Mesenchymal stem cell (in vitro differentiated cells and primary cell): ENCODE measurements at regions not wholly inside any gene's neighbourhood (a gene's known extent, or its start where the extent isn't known, plus 50 kb on each side); places are given as distances from the start of the nearest gene placed in this dataset.
A peak's percentile ranks its signal among the peaks of the same experiment; 100 is the strongest.

Source experiments
- DNase-seq: peaks from one replicate; pipeline ENCODE4 v3.0.0-alpha.2; 2013
- H2AFZ ChIP-seq: one replicate; pipeline ENCODE4 v1.6.1; 2013; ENCODE audit warnings: low read depth, mild to moderate bottlenecking, control low read depth, inconsistent platforms, low read length, moderate library complexity
- H2AK5ac ChIP-seq: 2 replicates; pipeline ENCODE4 v1.6.1; 2013; ENCODE audit warnings: low read length, moderate library complexity, mild to moderate bottlenecking, inconsistent platforms; ENCODE audit not compliant: severe bottlenecking
- H2BK120ac ChIP-seq: one replicate; pipeline ENCODE4 v1.6.1; 2013; ENCODE audit warnings: low read depth, mild to moderate bottlenecking, inconsistent platforms, low read length, moderate library complexity
- H2BK12ac ChIP-seq, 2 experiments: one replicate each; pipeline ENCODE4 v1.6.1; 2013; ENCODE audit warnings: inconsistent platforms in 2 of 2, low read length in 2 of 2, mild to moderate bottlenecking in 2 of 2, moderate library complexity in 2 of 2, control low read depth in 1 of 2
- H2BK15ac ChIP-seq: one replicate; pipeline ENCODE4 v1.6.1; 2013; ENCODE audit warnings: mild to moderate bottlenecking, low read depth, inconsistent platforms; ENCODE audit not compliant: poor library complexity, severe bottlenecking
- H2BK5ac ChIP-seq: 2 replicates; pipeline ENCODE4 v1.6.1; 2013; ENCODE audit warnings: low read depth, mild to moderate bottlenecking, low read length, control low read depth, inconsistent platforms; ENCODE audit not compliant: poor library complexity, severe bottlenecking
- H3K14ac ChIP-seq, 2 experiments: one replicate each; pipeline ENCODE4 v1.6.1; 2013; ENCODE audit warnings: inconsistent platforms in 2 of 2, low read length in 2 of 2, control low read depth in 1 of 2, mild to moderate bottlenecking in 1 of 2, moderate library complexity in 1 of 2
- H3K18ac ChIP-seq, 2 experiments: one replicate each; pipeline ENCODE4 v1.6.1; 2013; ENCODE audit warnings: inconsistent platforms in 2 of 2, low read length in 2 of 2, control low read depth in 1 of 2, low read depth in 1 of 2, mild to moderate bottlenecking in 1 of 2
- H3K23ac ChIP-seq, 2 experiments: one replicate each; pipeline ENCODE4 v1.6.1; 2013; ENCODE audit warnings: inconsistent platforms in 2 of 2, low read length in 2 of 2, mild to moderate bottlenecking in 2 of 2, moderate library complexity in 2 of 2, control low read depth in 1 of 2
- H3K27ac ChIP-seq: 2 replicates; pipeline ENCODE4 v1.5.1; 2013; ENCODE audit warnings: mild to moderate bottlenecking, moderate library complexity, low read length, control low read depth, inconsistent platforms; ENCODE audit not compliant: poor library complexity, severe bottlenecking
- H3K27me3 ChIP-seq, 2 experiments: 2 replicates each; pipeline versions ENCODE4 v1.6.1 to v1.7.0; 2013; ENCODE audit warnings: low read length in 2 of 2, mild to moderate bottlenecking in 2 of 2, moderate library complexity in 2 of 2, control low read depth in 1 of 2, inconsistent platforms in 1 of 2; ENCODE audit not compliant: control insufficient read depth in 1 of 2, insufficient read depth in 1 of 2
- H3K36me3 ChIP-seq, 2 experiments: 2 replicates each; pipeline versions ENCODE4 v1.6.1 to v1.7.0; 2013; ENCODE audit warnings: low read length in 2 of 2, control low read depth in 1 of 2, inconsistent platforms in 1 of 2, low read depth in 1 of 2, mild to moderate bottlenecking in 1 of 2; ENCODE audit not compliant: insufficient read depth in 2 of 2, control insufficient read depth in 1 of 2
- H3K4ac ChIP-seq, 2 experiments: one replicate each; pipeline ENCODE4 v1.6.1; 2013; ENCODE audit warnings: inconsistent platforms in 2 of 2, low read length in 2 of 2, mild to moderate bottlenecking in 2 of 2, moderate library complexity in 2 of 2, control low read depth in 1 of 2, low read depth in 1 of 2
- H3K4me1 ChIP-seq: 2 replicates; pipeline ENCODE4 v1.6.1; 2013; ENCODE audit warnings: low read depth, low read length, control low read depth; ENCODE audit not compliant: control insufficient read depth, insufficient read depth
- H3K4me2 ChIP-seq: 2 replicates; pipeline ENCODE4 v1.6.1; 2013; ENCODE audit warnings: low read length, mild to moderate bottlenecking, inconsistent platforms; ENCODE audit not compliant: poor library complexity, severe bottlenecking
- H3K4me3 ChIP-seq, 2 experiments: 2 replicates each; pipeline versions ENCODE4 v1.5.1 to v1.7.0; 2013; ENCODE audit warnings: low read length in 2 of 2, mild to moderate bottlenecking in 2 of 2, control low read depth in 1 of 2, low read depth in 1 of 2; ENCODE audit not compliant: insufficient read depth in 1 of 2
- H3K79me1 ChIP-seq: replicated peaks from 2 replicates; pipeline ENCODE4 v1.6.1; 2013; ENCODE audit warnings: mild to moderate bottlenecking, control low read depth, low read length, inconsistent platforms; ENCODE audit not compliant: poor library complexity, severe bottlenecking
- H3K9ac ChIP-seq: 2 replicates; pipeline ENCODE4 v1.7.0; 2013; ENCODE audit warnings: mild to moderate bottlenecking, low read length, moderate library complexity
- H3K9me3 ChIP-seq: 2 replicates; pipeline ENCODE4 v1.7.0; 2013; ENCODE audit warnings: mild to moderate bottlenecking, low read length; ENCODE audit not compliant: control insufficient read depth
- H4K8ac ChIP-seq: one replicate; pipeline ENCODE4 v1.6.1; 2013; ENCODE audit warnings: inconsistent platforms, mild to moderate bottlenecking, low read length, moderate library complexity
- H4K91ac ChIP-seq: one replicate; pipeline ENCODE4 v1.6.1; 2013; ENCODE audit warnings: mild to moderate bottlenecking, low read length, inconsistent platforms
- WGBS: methylation state at CpG from one replicate; pipeline ENCODE4 v1.1.7; 2013; ENCODE audit warnings: mixed read lengths; 5-methylcytosine and 5-hydroxymethylcytosine counted together

GRCh38 chr3:39000008-39000450, 51.7 kb downstream of the SCN11A start:
- 29% methylated on average over 1 of the region's 1 CpG for WGBS
- no peak overlapping the region for H2BK5ac ChIP-seq
- DNase-seq, result peak; percentile 74
- H3K23ac ChIP-seq, result no peak overlapping the region
- no peak overlapping the region for H3K4ac ChIP-seq
- H3K9ac ChIP-seq, result no peak overlapping the region
- H3K4me1 ChIP-seq, result no peaks in the 10 kb centered on the region
- H3K79me1 ChIP-seq, result no peaks in the 10 kb centered on the region
- H3K9me3 ChIP-seq, result no peaks in the 10 kb centered on the region
- no peak overlapping the region for H2AFZ ChIP-seq
- no peak overlapping the region for H4K8ac ChIP-seq
- H4K91ac ChIP-seq, result no peak overlapping the region
- H2BK15ac ChIP-seq, result no peak overlapping the region
- no peak overlapping the region for H3K27ac ChIP-seq
- no peak overlapping the region for H2BK120ac ChIP-seq
- H3K4me3 ChIP-seq, result no peak overlapping the region
- peaks cover 0 to 6% of the 10 kb centered on the region in 2 experiments for H3K27me3 ChIP-seq
- H3K14ac ChIP-seq, result no peak overlapping the region
- no peak overlapping the region for H3K18ac ChIP-seq
- H3K4me2 ChIP-seq, result no peak overlapping the region
- H2BK12ac ChIP-seq, result no peak overlapping the region
- H2AK5ac ChIP-seq, result no peak overlapping the region
- no peaks in the 10 kb centered on the region for H3K36me3 ChIP-seq

- Histone ChIP-seq H2BK120ac (no peak overlapping the region), H3K18ac (no peak overlapping the region), H4K91ac (no peak overlapping the region), H2BK5ac (no peak overlapping the region), H2BK15ac (no peak overlapping the region), H3K9me3 (no peaks in the 10 kb centered on the region), H2AK5ac (no peak overlapping the region), H3K36me3 (no peaks in the 10 kb centered on the region), H3K79me1 (no peaks in the 10 kb centered on the region), H3K4me1 (no peaks in the 10 kb centered on the region), H4K8ac (no peak overlapping the region), H2BK12ac (no peak overlapping the region), H3K4ac (no peak overlapping the region), H3K27ac (no peak overlapping the region), H3K9ac (no peak overlapping the region), H3K23ac (no peak overlapping the region), H3K4me3 (no peak overlapping the region), H3K14ac (no peak overlapping the region), H3K27me3 (peaks cover 0 to 6% of the 10 kb centered on the region in 2 experiments), H3K4me2 (no peak overlapping the region), H2AFZ (no peak overlapping the region)
- peak; percentile 67 for DNase-seq
- 26% methylated on average over 2 of the region's 3 CpGs for WGBS
Observed at GRCh38 chr3:38998086-38998485, 53.7 kb downstream of the SCN11A start.

GRCh38 chr3:38996193-38996592, 55.6 kb downstream of the SCN11A start:
- Histone ChIP-seq H3K4me2 (no peak overlapping the region), H3K79me1 (no peaks in the 10 kb centered on the region), H3K23ac (no peak overlapping the region), H3K4me3 (no peak overlapping the region), H2AFZ (no peak overlapping the region), H2BK12ac (no peak overlapping the region), H3K4me1 (peaks cover 3% of the 10 kb centered on the region), H4K91ac (no peak overlapping the region), H3K36me3 (no peaks in the 10 kb centered on the region), H3K27me3 (no peaks in the 10 kb centered on the region), H3K4ac (no peak overlapping the region), H3K9ac (no peak overlapping the region), H2BK5ac (no peak overlapping the region), H3K27ac (no peak overlapping the region), H2BK15ac (no peak overlapping the region), H4K8ac (no peak overlapping the region), H3K18ac (no peak overlapping the region), H2BK120ac (no peak overlapping the region), H3K9me3 (no peaks in the 10 kb centered on the region), H2AK5ac (no peak overlapping the region), H3K14ac (no peak overlapping the region)
- WGBS, result 50% methylated on average over 1 of the region's 1 CpG
- no peak for DNase-seq

- Histone ChIP-seq H2BK120ac (peak overlapping the region; percentile 68), H3K4me3 (no peak overlapping the region), H2BK5ac (no peak overlapping the region), H3K18ac (no peak overlapping the region), H3K23ac (no peak overlapping the region), H3K79me1 (no peaks in the 10 kb centered on the region), H3K14ac (no peak overlapping the region), H2BK15ac (no peak overlapping the region), H2AK5ac (no peak overlapping the region), H3K4ac (no peak overlapping the region), H3K4me2 (no peak overlapping the region), H4K8ac (peak overlapping the region; percentile 50), H2BK12ac (peak overlapping the region in 1 of 2 experiments; percentile 50), H3K9ac (no peak overlapping the region), H3K9me3 (no peaks in the 10 kb centered on the region), H4K91ac (peak overlapping the region; percentile 7), H3K4me1 (peaks cover 7% of the 10 kb centered on the region), H3K27ac (no peak overlapping the region), H3K36me3 (no peaks in the 10 kb centered on the region), H3K27me3 (no peaks in the 10 kb centered on the region), H2AFZ (no peak overlapping the region)
- peak; percentile 28 for DNase-seq
- WGBS, result 95% methylated on average over 2 of the region's 3 CpGs
Observed at GRCh38 chr3:38994251-38994650, 57.5 kb downstream of the SCN11A start.
